ENCODE measurements at regions not wholly inside any gene's neighbourhood (a gene's known extent, or its start where the extent isn't known, plus 50 kb on each side); places are given as distances from the start of the nearest gene placed in this dataset.

DNA sequence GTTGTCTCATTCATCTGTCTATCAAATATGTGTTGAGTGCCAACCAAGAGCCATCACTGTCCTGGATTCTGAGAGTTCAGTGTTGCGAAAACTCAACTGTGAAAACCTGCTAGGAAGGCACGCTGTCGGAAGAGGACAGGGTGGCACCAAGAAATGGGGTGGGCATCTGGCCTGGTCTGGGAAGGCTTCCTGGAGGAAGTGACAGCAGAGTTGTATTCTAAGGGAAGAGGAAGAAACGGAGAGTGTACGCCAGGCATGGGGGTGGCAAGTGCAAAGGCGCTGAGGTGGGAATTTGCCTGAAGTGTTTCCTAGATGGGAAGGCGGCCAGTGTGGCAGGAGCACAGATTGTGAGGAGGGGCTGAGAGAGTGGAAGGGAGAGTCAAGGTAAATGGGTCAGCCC is 91.2 kb downstream of the ANKRD60 start:
- TF ChIP-seq, protein P1, sequence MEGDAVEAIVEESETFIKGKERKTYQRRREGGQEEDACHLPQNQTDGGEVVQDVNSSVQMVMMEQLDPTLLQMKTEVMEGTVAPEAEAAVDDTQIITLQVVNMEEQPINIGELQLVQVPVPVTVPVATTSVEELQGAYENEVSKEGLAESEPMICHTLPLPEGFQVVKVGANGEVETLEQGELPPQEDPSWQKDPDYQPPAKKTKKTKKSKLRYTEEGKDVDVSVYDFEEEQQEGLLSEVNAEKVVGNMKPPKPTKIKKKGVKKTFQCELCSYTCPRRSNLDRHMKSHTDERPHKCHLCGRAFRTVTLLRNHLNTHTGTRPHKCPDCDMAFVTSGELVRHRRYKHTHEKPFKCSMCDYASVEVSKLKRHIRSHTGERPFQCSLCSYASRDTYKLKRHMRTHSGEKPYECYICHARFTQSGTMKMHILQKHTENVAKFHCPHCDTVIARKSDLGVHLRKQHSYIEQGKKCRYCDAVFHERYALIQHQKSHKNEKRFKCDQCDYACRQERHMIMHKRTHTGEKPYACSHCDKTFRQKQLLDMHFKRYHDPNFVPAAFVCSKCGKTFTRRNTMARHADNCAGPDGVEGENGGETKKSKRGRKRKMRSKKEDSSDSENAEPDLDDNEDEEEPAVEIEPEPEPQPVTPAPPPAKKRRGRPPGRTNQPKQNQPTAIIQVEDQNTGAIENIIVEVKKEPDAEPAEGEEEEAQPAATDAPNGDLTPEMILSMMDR (IDR thresholded peaks at IDR 0.05; ENCODE audit: extremely low read depth in 1 of 2, insufficient read depth in 1 of 2, low read depth in 1 of 2, low read length in 2 of 2): no peak
- TF ChIP-seq GATA2 (IDR thresholded peaks at IDR 0.05; ENCODE audit: insufficient read depth, insufficient read length, low read depth, low read length) (no peak), MYC (IDR thresholded peaks at IDR 0.05; ENCODE audit: low read depth, low read length) (no peak)
